IMR-90 (cell line): ENCODE measurements at regions not wholly inside any gene's neighbourhood (a gene's known extent, or its start where the extent isn't known, plus 50 kb on each side); places are given as distances from the start of the nearest gene placed in this dataset.
A peak's percentile ranks its signal among the peaks of the same experiment; 100 is the strongest.

Experiments used
- ATAC-seq: fragments of 200-7000 bp; cut with Tn5 transposase; 2 replicates; pipeline ENCODE4 v1.9.1; 2020; ENCODE audit warnings: low read depth, mild to moderate bottlenecking, moderate library complexity
- BruUV-seq: library from RNA; stranded (reverse); fragments of 400-500 nt; replicated peaks from 2 replicates; lab custom pipeline; 2021; lab: Mats Ljungman, UMichigan
- CTCF ChIA-PET: fragments of 300-600 bp; formaldehyde crosslinking; extraction: SDS; loops from one replicate; lab custom pipeline; 2021; ENCODE audit warnings: antibody characterized with exemption; lab: Yijun Ruan, JAX
- POLR2A ChIA-PET: fragments of 300-600 bp; sonication (Branson Sonifier 250); formaldehyde crosslinking; loops from one replicate; lab custom pipeline; 2022; ENCODE audit warnings: antibody characterized with exemption; ENCODE audit not compliant: unreplicated experiment; lab: Charles Lee
- DNase-seq: peaks from one replicate; pipeline ENCODE4 v3.0.0; 2013
- H2AFZ ChIP-seq: replicated peaks from 2 replicates; pipeline ENCODE3; 2013; ENCODE audit warnings: low read length, mild to moderate bottlenecking; ENCODE audit not compliant: poor library complexity
- H2AK5ac ChIP-seq: 2 replicates; pipeline ENCODE4 v1.6.1; 2013; ENCODE audit warnings: low read depth, low read length, inconsistent platforms
- H2AK9ac ChIP-seq: replicated peaks from 2 replicates; pipeline ENCODE3; 2013; ENCODE audit warnings: mild to moderate bottlenecking, low read depth, low read length, moderate library complexity; ENCODE audit not compliant: poor library complexity
- H2BK120ac ChIP-seq: 2 replicates; pipeline ENCODE4 v1.6.1; 2013; ENCODE audit warnings: low read depth, low read length, inconsistent platforms
- H2BK15ac ChIP-seq: 3 replicates; pipeline ENCODE4 v1.6.1; 2013; ENCODE audit warnings: low read depth, low read length, inconsistent platforms
- H2BK20ac ChIP-seq: 2 replicates; pipeline ENCODE4 v1.6.1; 2013; ENCODE audit warnings: low read depth, mild to moderate bottlenecking, inconsistent platforms, low read length, moderate library complexity
- H2BK5ac ChIP-seq: 2 replicates; pipeline ENCODE4 v1.6.1; 2013; ENCODE audit warnings: mild to moderate bottlenecking, low read depth, low read length, inconsistent platforms; ENCODE audit not compliant: poor library complexity, severe bottlenecking
- H3K14ac ChIP-seq: replicated peaks from 2 replicates; pipeline ENCODE4 v1.6.1; 2013; ENCODE audit warnings: low read depth, low read length, inconsistent platforms
- H3K18ac ChIP-seq: 2 replicates; pipeline ENCODE4 v1.6.1; 2013; ENCODE audit warnings: low read depth, low read length, control low read depth
- H3K23ac ChIP-seq: 2 replicates; pipeline ENCODE4 v1.6.1; 2013; ENCODE audit warnings: low read depth, low read length, inconsistent platforms
- H3K27ac ChIP-seq: 2 replicates; pipeline ENCODE4 v1.5.1; 2013; ENCODE audit warnings: mild to moderate bottlenecking, control low read depth, low read length; ENCODE audit not compliant: insufficient read depth
- H3K27me3 ChIP-seq: 2 replicates; pipeline ENCODE4 v1.6.1; 2013; ENCODE audit warnings: low read length; ENCODE audit not compliant: control insufficient read depth, insufficient read depth
- H3K36me3 ChIP-seq: 2 replicates; pipeline ENCODE4 v1.6.1; 2013; ENCODE audit warnings: low read length, mixed read lengths; ENCODE audit not compliant: control insufficient read depth, insufficient read depth
- H3K4ac ChIP-seq: 2 replicates; pipeline ENCODE4 v1.6.1; 2013; ENCODE audit warnings: low read depth, low read length, inconsistent platforms
- H3K4me1 ChIP-seq: 2 replicates; pipeline ENCODE4 v1.6.1; 2013; ENCODE audit warnings: low read length, mixed read lengths; ENCODE audit not compliant: control insufficient read depth, insufficient read depth
- H3K4me2 ChIP-seq: 2 replicates; pipeline ENCODE4 v1.6.1; 2013; ENCODE audit warnings: low read depth, mild to moderate bottlenecking, control low read depth, low read length, moderate library complexity
- H3K4me3 ChIP-seq: 2 replicates; pipeline ENCODE4 v1.5.1; 2013; ENCODE audit warnings: low read depth, mild to moderate bottlenecking, control low read depth, low read length, moderate library complexity; ENCODE audit not compliant: insufficient read depth
- H3K56ac ChIP-seq: 2 replicates; pipeline ENCODE4 v1.6.1; 2013; ENCODE audit warnings: low read length, inconsistent platforms; ENCODE audit not compliant: insufficient read depth; ENCODE audit errors: extremely low read depth
- H3K79me1 ChIP-seq, 2 experiments: 2 replicates each; pipeline ENCODE4 v1.6.1; 2013; ENCODE audit warnings: low read length in 2 of 2, inconsistent platforms in 1 of 2, low read depth in 1 of 2
- H3K9ac ChIP-seq: 2 replicates; pipeline ENCODE4 v1.6.1; 2013; ENCODE audit warnings: low read depth, low read length, control low read depth
- H3K9me1 ChIP-seq: 2 replicates; pipeline ENCODE4 v1.6.1; 2013; ENCODE audit warnings: low read length, inconsistent platforms; ENCODE audit not compliant: insufficient read depth
- H3K9me3 ChIP-seq: 2 replicates; pipeline ENCODE4 v1.6.1; 2013; ENCODE audit warnings: low read length; ENCODE audit not compliant: control insufficient read depth, insufficient read depth
- H4K20me1 ChIP-seq: 2 replicates; pipeline ENCODE4 v1.6.1; 2013; ENCODE audit warnings: low read length, inconsistent platforms; ENCODE audit not compliant: insufficient read depth
- H4K5ac ChIP-seq: 2 replicates; pipeline ENCODE4 v1.6.1; 2013; ENCODE audit warnings: mild to moderate bottlenecking, low read depth, low read length, control low read depth
- H4K8ac ChIP-seq, 2 experiments: 2 replicates each; pipeline ENCODE4 v1.6.1; 2013; ENCODE audit warnings: low read depth in 2 of 2, low read length in 2 of 2, control low read depth in 1 of 2, inconsistent platforms in 1 of 2
- H4K91ac ChIP-seq: 2 replicates; pipeline ENCODE4 v1.6.1; 2013; ENCODE audit warnings: low read depth, low read length, inconsistent platforms; ENCODE audit not compliant: insufficient read depth
- BHLHE40 ChIP-seq: fragments of 150-350 bp; IDR thresholded peaks from 2 replicates; pipeline ENCODE4 v1.6.1; 2016; ENCODE audit warnings: mild to moderate bottlenecking, low read depth, low read length
- CTCF ChIP-seq: conservative IDR thresholded peaks from 2 replicates; pipeline ENCODE4 v1.5.1; 2012; ENCODE audit warnings: mild to moderate bottlenecking, low read depth, low read length, improper control_type of control experiment
- FOS ChIP-seq: fragments of 150-350 bp; IDR thresholded peaks from 2 replicates; pipeline ENCODE4 v1.6.1; 2016; ENCODE audit warnings: low read depth, low read length
- NFE2L2 ChIP-seq: fragments of 150-350 bp; IDR thresholded peaks from 2 replicates; pipeline ENCODE4 v1.6.1; 2016; ENCODE audit warnings: low read depth, mild to moderate bottlenecking, low read length
- USF2 ChIP-seq: fragments of 150-350 bp; IDR thresholded peaks from 2 replicates; pipeline ENCODE4 v1.6.1; 2017; ENCODE audit warnings: mild to moderate bottlenecking, antibody characterized with exemption, low read length, low read depth
- WGBS, 2 experiments: methylation state at CpG; one replicate each; pipeline versions ENCODE4 v1.1.5 to v1.1.7; 2013; ENCODE audit warnings: missing lambda C conversion rate in 2 of 2; ENCODE audit not compliant: insufficient read length in 1 of 2; ENCODE audit errors: extremely low coverage in 2 of 2; 5-methylcytosine and 5-hydroxymethylcytosine counted together
- dilution Hi-C: fragments of 300-500 bp; cut with HindIII; formaldehyde crosslinking; loops from one replicate; pipeline ENCODE4 v1.14.3; 2018; ENCODE audit warnings: low sequenced_read_pairs; ENCODE audit not compliant: unreplicated experiment
- in situ Hi-C: fragments of 300-500 bp; cut with MboI; formaldehyde crosslinking; loops from 3 replicates; pipeline ENCODE4 v1.14.3; 2019; ENCODE audit warnings: low sequenced_read_pairs, inconsistent platforms, mixed read lengths
- intact Hi-C: fragments of 100-400 bp; cut with micrococcal nuclease; formaldehyde crosslinking; loops from 2 replicates; pipeline ENCODE4 v1.10.0; 2022
- TF ChIP-seq, protein P1 (sequence below): fragments of 150-350 bp; IDR thresholded peaks from 2 replicates; pipeline ENCODE4 v1.6.1; 2016; ENCODE audit warnings: low read depth, mild to moderate bottlenecking, low read length, moderate library complexity, borderline replicate concordance

GRCh38 chr18:73366713-73367112, 498.9 kb upstream of the NETO1 start:
- 0 out of 2 replicates have a peak overlapping the region, but pooled peaks have one; percentile 40 for H2BK120ac ChIP-seq
- no peak overlapping the region for H3K4me3 ChIP-seq
- no peaks in the 10 kb centered on the region for H3K9me1 ChIP-seq
- H3K56ac ChIP-seq = no peak overlapping the region
- no peak overlapping the region for H3K4ac ChIP-seq
- H2AK5ac ChIP-seq = no peak overlapping the region
- CTCF ChIA-PET = no interaction called here
- TF ChIP-seq BHLHE40 = peak; percentile 75
- TF ChIP-seq USF2 = no peak
- no peak for TF ChIP-seq CTCF
- TF ChIP-seq FOS = peak; percentile 14; the same call in 1 of the 2 replicates
- TF ChIP-seq, protein P1, sequence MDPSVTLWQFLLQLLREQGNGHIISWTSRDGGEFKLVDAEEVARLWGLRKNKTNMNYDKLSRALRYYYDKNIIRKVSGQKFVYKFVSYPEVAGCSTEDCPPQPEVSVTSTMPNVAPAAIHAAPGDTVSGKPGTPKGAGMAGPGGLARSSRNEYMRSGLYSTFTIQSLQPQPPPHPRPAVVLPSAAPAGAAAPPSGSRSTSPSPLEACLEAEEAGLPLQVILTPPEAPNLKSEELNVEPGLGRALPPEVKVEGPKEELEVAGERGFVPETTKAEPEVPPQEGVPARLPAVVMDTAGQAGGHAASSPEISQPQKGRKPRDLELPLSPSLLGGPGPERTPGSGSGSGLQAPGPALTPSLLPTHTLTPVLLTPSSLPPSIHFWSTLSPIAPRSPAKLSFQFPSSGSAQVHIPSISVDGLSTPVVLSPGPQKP = no peak
- no peak for TF ChIP-seq NFE2L2
- in situ Hi-C loops = no loop called here
- no peak overlapping the region for H3K14ac ChIP-seq
- no peak overlapping the region for H2AFZ ChIP-seq
- no peak overlapping the region for H4K5ac ChIP-seq
- no peak overlapping the region for H2BK20ac ChIP-seq
- H3K18ac ChIP-seq = no peak overlapping the region
- H3K27me3 ChIP-seq = no peaks in the 10 kb centered on the region
- dilution Hi-C loops = no loop called here
- H3K23ac ChIP-seq = no peak overlapping the region
- H4K8ac ChIP-seq = no peak overlapping the region
- H2BK5ac ChIP-seq = no peak overlapping the region
- H3K9ac ChIP-seq = no peak overlapping the region
- no peak overlapping the region for H3K4me2 ChIP-seq
- no CpG with 5 or more reads among the region's 3 CpGs for WGBS, 2 experiments
- no peak overlapping the region for H4K91ac ChIP-seq
- H3K79me1 ChIP-seq = no peaks in the 10 kb centered on the region
- POLR2A ChIA-PET = no interaction called here
- no peaks in the 10 kb centered on the region for H4K20me1 ChIP-seq
- peaks cover 2% of the 10 kb centered on the region; the same call in 1 of the 2 replicates for H3K9me3 ChIP-seq
- intact Hi-C loops = no loop called here
- no peak overlapping the region for H2AK9ac ChIP-seq
- no TSS peak for BruUV-seq
- no peaks in the 10 kb centered on the region; the same call in 1 of the 2 replicates for H3K4me1 ChIP-seq
- H2BK15ac ChIP-seq = no peak overlapping the region
- no peaks in the 10 kb centered on the region for H3K36me3 ChIP-seq
- DNase-seq = peak; percentile 81
- H3K27ac ChIP-seq = no peak overlapping the region
- ATAC-seq = peak; percentile 86
